ENCODE measurements at regions not wholly inside any gene's neighbourhood (a gene's known extent, or its start where the extent isn't known, plus 50 kb on each side); places are given as distances from the start of the nearest gene placed in this dataset.

DNA sequence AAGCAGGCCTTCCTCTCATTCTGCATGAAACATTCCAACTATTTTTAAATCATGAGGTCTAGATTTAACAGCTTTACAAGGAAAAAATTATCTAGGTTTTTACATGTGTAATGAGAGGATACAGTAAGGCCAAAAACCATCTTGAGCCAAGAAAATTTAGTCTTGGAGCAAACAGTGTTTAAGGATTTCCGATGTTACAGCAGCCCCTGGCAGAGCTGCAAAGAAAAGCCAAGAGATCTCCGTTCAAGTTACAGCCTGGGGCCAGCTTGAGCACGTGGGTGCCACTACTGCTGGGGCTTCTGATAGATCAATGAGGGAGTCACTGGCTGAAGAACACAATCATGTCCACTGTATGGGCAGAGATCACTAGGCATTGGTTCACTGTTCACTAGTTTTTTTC is 156.2 kb downstream of the EVX1 start:
- Histone ChIP-seq H3K4me3 (no peak overlapping the region), H3K4me1 (no peaks in the 10 kb centered on the region), H3K9me3 (no peaks in the 10 kb centered on the region), H3K27me3 (no peaks in the 10 kb centered on the region), H3K27ac (no peak overlapping the region), H3K36me3 (replicated peaks in 1 of 2; ENCODE audit: insufficient read depth in 1 of 2, low read depth in 2 of 2) (no peaks in the 10 kb centered on the region)
- intact Hi-C loops (cut with DNase I), result no loop called here
- 49 to 61% methylated on average over 3 of the region's 3 CpGs for WGBS, 2 donors
- DNase-seq (no peak), ATAC-seq (no peak)
- TF ChIP-seq, protein P1, sequence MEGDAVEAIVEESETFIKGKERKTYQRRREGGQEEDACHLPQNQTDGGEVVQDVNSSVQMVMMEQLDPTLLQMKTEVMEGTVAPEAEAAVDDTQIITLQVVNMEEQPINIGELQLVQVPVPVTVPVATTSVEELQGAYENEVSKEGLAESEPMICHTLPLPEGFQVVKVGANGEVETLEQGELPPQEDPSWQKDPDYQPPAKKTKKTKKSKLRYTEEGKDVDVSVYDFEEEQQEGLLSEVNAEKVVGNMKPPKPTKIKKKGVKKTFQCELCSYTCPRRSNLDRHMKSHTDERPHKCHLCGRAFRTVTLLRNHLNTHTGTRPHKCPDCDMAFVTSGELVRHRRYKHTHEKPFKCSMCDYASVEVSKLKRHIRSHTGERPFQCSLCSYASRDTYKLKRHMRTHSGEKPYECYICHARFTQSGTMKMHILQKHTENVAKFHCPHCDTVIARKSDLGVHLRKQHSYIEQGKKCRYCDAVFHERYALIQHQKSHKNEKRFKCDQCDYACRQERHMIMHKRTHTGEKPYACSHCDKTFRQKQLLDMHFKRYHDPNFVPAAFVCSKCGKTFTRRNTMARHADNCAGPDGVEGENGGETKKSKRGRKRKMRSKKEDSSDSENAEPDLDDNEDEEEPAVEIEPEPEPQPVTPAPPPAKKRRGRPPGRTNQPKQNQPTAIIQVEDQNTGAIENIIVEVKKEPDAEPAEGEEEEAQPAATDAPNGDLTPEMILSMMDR (IDR thresholded peaks at IDR 0.05), result no peak
- TF ChIP-seq POLR2A (IDR thresholded peaks at IDR 0.05), result no peak

- intact Hi-C loops (cut with DNase I), result no loop called here
- Histone ChIP-seq H3K27me3 (no peaks in the 10 kb centered on the region), H3K4me1 (no peaks in the 10 kb centered on the region), H3K36me3 (replicated peaks in 1 of 2; ENCODE audit: insufficient read depth in 1 of 2, low read depth in 2 of 2) (no peaks in the 10 kb centered on the region), H3K4me3 (no peak overlapping the region), H3K9me3 (no peaks in the 10 kb centered on the region), H3K27ac (no peak overlapping the region)
- ATAC-seq (no peak), DNase-seq (no peak)
- TF ChIP-seq POLR2A (IDR thresholded peaks at IDR 0.05), result no peak
- TF ChIP-seq, protein P1 (IDR thresholded peaks at IDR 0.05), result no peak
- WGBS, 2 donors, result 55 to 65% methylated on average over 11 of the region's 11 CpGs
These were observed 157.4 kb downstream of the EVX1 start for GRCh38 chr7:27399791-27400567.

GRCh38 chr7:27405780-27406179 is 163.2 kb downstream of the EVX1 start:
- TF ChIP-seq, protein P1 (IDR thresholded peaks at IDR 0.05), result no peak
- no peak for TF ChIP-seq POLR2A (IDR thresholded peaks at IDR 0.05)
- no peaks in the 10 kb centered on the region for H3K9me3 ChIP-seq
- no peaks in the 10 kb centered on the region for H3K27me3 ChIP-seq
- H3K4me3 ChIP-seq, result no peak overlapping the region
- H3K4me1 ChIP-seq, result no peaks in the 10 kb centered on the region
- no peaks in the 10 kb centered on the region for H3K36me3 ChIP-seq (replicated peaks in 1 of 2; ENCODE audit: insufficient read depth in 1 of 2, low read depth in 2 of 2)
- WGBS, 2 donors, result 72 to 81% methylated on average over 8 of the region's 8 CpGs
- intact Hi-C loops (cut with DNase I), result no loop called here
- ATAC-seq (no peak), DNase-seq (no peak)
- no peak overlapping the region for H3K27ac ChIP-seq

DNA sequence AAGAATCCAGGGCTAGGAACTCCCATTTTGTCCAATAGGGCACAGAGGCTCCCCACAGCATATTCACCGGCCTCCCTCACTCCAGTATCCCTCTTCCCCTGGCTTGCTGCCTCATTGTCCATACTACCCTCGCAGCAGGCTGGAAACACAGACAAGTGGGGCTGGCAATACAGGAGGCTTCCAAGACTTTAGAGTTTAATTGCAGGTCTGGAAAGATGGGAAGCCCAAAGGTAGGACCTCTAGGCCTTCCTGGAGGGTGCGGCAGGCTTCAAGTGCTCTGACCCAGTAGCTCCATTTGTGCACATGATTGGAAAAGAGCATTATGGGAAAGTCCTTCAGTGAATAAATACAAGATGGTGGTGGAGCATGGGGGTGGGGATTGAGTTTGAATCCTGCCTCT is 166.7 kb downstream of the EVX1 start:
- no peaks in the 10 kb centered on the region for H3K4me1 ChIP-seq
- ATAC-seq (no peak), DNase-seq (no peak)
- no peaks in the 10 kb centered on the region for H3K9me3 ChIP-seq
- 78 to 92% methylated on average over 3 of the region's 3 CpGs for WGBS, 2 donors
- H3K36me3 ChIP-seq (replicated peaks in 1 of 2; ENCODE audit: insufficient read depth in 1 of 2, low read depth in 2 of 2), result no peaks in the 10 kb centered on the region
- no peak overlapping the region for H3K27ac ChIP-seq
- no peak overlapping the region for H3K4me3 ChIP-seq
- no peak for TF ChIP-seq POLR2A (IDR thresholded peaks at IDR 0.05)
- TF ChIP-seq, protein P1 (IDR thresholded peaks at IDR 0.05), result no peak
- H3K27me3 ChIP-seq, result no peaks in the 10 kb centered on the region
- intact Hi-C loops (cut with DNase I), result no loop called here

DNA sequence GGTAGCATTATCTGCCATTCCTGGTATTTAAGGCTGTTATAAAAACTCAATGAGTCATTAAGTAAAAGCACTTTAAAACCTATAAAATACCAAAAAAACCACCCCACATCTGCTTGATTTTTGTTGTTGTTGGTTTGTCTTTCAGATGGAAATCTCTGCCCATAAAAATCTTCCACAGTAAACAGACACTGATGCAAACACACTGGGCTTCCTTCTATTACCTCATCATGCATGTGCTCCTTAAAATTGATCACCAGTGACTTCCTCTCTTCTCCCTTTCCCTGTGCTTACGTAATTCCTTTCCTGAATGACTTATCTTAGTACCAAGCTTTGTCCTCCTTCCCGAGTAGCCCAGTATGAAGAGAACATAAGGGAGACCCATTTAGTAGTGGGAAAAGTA is 167.2 kb downstream of the EVX1 start:
- 51 to 56% methylated on average over 2 of the region's 2 CpGs for WGBS, 2 donors
- DNase-seq, result no peak
- no peaks in the 10 kb centered on the region for H3K27me3 ChIP-seq
- H3K27ac ChIP-seq, result no peak overlapping the region
- intact Hi-C loops (cut with DNase I), result no loop called here
- no peak for ATAC-seq
- TF ChIP-seq, protein P1 (IDR thresholded peaks at IDR 0.05), result no peak
- no peak for TF ChIP-seq POLR2A (IDR thresholded peaks at IDR 0.05)
- H3K4me3 ChIP-seq, result no peak overlapping the region
- H3K9me3 ChIP-seq, result no peaks in the 10 kb centered on the region
- no peaks in the 10 kb centered on the region for H3K36me3 ChIP-seq (replicated peaks in 1 of 2; ENCODE audit: insufficient read depth in 1 of 2, low read depth in 2 of 2)
- no peaks in the 10 kb centered on the region for H3K4me1 ChIP-seq
